NT2/D1 (cell line): ENCODE measurements at regions not wholly inside any gene's neighbourhood (a gene's known extent, or its start where the extent isn't known, plus 50 kb on each side); places are given as distances from the start of the nearest gene placed in this dataset.

Source experiments
- SUZ12 ChIP-seq: IDR thresholded peaks from 2 replicates; pipeline ENCODE4 v1.6.1; 2011; ENCODE audit not compliant: insufficient read length, insufficient read depth; ENCODE audit errors: extremely low read depth
- YY1 ChIP-seq: IDR thresholded peaks from 2 replicates; pipeline ENCODE4 v1.6.1; 2011; ENCODE audit not compliant: insufficient read length, insufficient read depth

DNA sequence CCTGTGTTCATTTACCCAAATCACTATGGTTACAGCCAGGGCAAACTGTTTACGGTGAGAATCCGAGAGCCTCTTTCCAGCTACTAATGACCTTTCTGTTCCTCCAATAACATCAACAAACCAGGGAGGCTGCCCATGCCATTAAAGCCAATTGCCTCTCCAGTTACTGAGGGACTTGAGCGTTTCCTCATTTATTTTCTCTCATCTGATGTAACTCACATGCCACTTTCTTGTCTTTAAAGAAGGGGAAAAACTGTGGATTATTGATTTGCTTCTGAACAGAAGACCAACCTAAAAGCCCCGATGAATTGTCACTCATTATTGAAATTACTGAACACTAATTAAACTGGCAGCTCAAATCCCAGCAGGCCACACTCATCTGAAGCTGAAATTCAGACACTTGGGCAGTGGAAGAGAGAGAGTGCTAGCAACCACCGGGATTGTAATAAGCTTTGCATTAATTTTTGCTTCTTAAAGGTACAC, 595.8 kb upstream of the MKI67 start:
- TF ChIP-seq YY1 (no peak), SUZ12 (no peak)
